ENCODE measurements at regions not wholly inside any gene's neighbourhood (a gene's known extent, or its start where the extent isn't known, plus 50 kb on each side); places are given as distances from the start of the nearest gene placed in this dataset.
A peak's percentile ranks its signal among the peaks of the same experiment; 100 is the strongest.

DNA sequence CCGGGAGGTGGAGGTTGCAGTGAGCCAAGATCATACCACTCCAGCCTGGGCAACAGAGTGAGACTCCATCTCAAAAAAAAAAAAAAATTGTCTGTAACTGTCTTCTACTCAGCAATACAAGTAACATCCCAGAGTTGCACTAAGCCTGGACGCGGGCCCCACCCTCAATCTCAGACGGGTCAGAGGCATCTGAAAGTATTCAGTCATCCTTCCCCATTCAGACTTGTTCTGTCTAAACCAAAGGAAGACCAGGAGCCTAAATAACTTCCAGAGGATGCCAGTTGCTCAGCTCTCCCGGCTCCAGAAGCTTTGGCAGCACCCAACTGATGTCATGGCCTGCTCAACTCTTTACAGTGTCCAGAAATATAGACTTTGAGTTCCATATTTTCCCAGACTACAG lies 218.6 kb downstream of the AUH start:
- Mint-ChIP-seq H3K4me1 (ENCODE audit: insufficient read depth, unreplicated experiment) (peaks cover 31% of the 10 kb centered on the region), H3K27me3 (ENCODE audit: insufficient read depth, unreplicated experiment) (no peaks in the 10 kb centered on the region), H3K36me3 (ENCODE audit: insufficient read depth, unreplicated experiment) (no peaks in the 10 kb centered on the region), H3K27ac (ENCODE audit: low read depth, unreplicated experiment) (peak overlapping the region; percentile 46), H3K9me3 (ENCODE audit: unreplicated experiment) (no peaks in the 10 kb centered on the region), H3K4me3 (ENCODE audit: unreplicated experiment) (no peak overlapping the region)
- ChIA-PET CTCF (no interaction called here), POLR2A (no interaction called here)
- TF ChIP-seq, protein P1, sequence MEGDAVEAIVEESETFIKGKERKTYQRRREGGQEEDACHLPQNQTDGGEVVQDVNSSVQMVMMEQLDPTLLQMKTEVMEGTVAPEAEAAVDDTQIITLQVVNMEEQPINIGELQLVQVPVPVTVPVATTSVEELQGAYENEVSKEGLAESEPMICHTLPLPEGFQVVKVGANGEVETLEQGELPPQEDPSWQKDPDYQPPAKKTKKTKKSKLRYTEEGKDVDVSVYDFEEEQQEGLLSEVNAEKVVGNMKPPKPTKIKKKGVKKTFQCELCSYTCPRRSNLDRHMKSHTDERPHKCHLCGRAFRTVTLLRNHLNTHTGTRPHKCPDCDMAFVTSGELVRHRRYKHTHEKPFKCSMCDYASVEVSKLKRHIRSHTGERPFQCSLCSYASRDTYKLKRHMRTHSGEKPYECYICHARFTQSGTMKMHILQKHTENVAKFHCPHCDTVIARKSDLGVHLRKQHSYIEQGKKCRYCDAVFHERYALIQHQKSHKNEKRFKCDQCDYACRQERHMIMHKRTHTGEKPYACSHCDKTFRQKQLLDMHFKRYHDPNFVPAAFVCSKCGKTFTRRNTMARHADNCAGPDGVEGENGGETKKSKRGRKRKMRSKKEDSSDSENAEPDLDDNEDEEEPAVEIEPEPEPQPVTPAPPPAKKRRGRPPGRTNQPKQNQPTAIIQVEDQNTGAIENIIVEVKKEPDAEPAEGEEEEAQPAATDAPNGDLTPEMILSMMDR (IDR thresholded peaks at IDR 0.05; ENCODE audit: unreplicated experiment), result no peak
- intact Hi-C loops (cut with micrococcal nuclease), result no loop called here
- no TSS peak for BruUV-seq (replicated peaks)
- DNase-seq (ENCODE audit: unreplicated experiment), result no peak

DNA sequence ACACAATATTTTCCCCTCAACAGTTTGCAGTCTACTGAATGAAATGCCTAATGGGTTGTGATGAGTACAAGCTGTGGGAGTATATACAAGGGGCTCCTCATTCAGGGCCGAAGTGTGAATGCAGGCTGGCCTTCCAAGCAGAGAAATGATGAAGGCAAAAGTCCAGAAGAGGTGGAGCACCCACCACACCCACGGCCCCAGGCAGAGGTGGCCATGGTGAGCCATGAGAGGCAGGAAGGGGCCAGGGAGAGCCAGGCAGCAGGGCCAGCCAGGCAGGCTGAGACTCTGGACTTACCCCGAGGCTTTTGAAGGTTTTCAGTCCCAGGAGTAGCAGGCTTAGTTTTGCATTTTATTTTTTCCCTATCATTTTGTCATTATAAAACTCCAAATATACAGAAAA lies 218.1 kb downstream of the AUH start:
- ChIA-PET POLR2A (no interaction called here), CTCF (no interaction called here)
- no peak overlapping the region for H3K4me3 Mint-ChIP-seq (ENCODE audit: unreplicated experiment)
- TF ChIP-seq, protein P1 (IDR thresholded peaks at IDR 0.05; ENCODE audit: unreplicated experiment), result no peak
- no peaks in the 10 kb centered on the region for H3K36me3 Mint-ChIP-seq (ENCODE audit: insufficient read depth, unreplicated experiment)
- H3K9me3 Mint-ChIP-seq (ENCODE audit: unreplicated experiment), result no peaks in the 10 kb centered on the region
- H3K27ac Mint-ChIP-seq (ENCODE audit: low read depth, unreplicated experiment), result peak overlapping the region; percentile 46
- intact Hi-C loops (cut with micrococcal nuclease), result no loop called here
- H3K4me1 Mint-ChIP-seq (ENCODE audit: insufficient read depth, unreplicated experiment), result peaks cover 33% of the 10 kb centered on the region
- no TSS peak for BruUV-seq (replicated peaks)
- H3K27me3 Mint-ChIP-seq (ENCODE audit: insufficient read depth, unreplicated experiment), result no peaks in the 10 kb centered on the region
- peak; percentile 35 for DNase-seq (ENCODE audit: unreplicated experiment)

DNA sequence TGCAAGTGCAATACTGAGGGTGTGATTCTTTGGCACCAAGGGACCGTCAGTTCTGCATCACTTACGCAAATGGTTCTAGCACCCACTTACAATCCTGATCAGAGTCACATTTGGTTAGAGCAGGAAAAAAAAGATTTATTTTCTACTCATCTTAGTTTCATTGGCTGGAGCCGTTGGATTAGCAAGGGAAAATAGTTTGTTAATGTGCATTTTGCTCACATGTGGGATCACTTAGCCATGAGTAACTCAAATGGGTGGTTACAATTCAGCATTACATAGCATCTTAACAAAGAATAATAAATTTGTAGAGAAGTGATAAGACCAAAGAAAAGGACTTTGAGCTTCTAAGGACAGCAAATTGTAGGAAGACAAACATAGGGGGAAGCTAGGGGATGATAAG lies 216.9 kb downstream of the AUH start:
- no peaks in the 10 kb centered on the region for H3K36me3 Mint-ChIP-seq (ENCODE audit: insufficient read depth, unreplicated experiment)
- no peaks in the 10 kb centered on the region for H3K27me3 Mint-ChIP-seq (ENCODE audit: insufficient read depth, unreplicated experiment)
- TF ChIP-seq, protein P1 (IDR thresholded peaks at IDR 0.05; ENCODE audit: unreplicated experiment), result no peak
- ChIA-PET CTCF (no interaction called here), POLR2A (interaction anchor here (1.4 kb wide), 1 partner anchor 14 kb away, joined by 4 read pairs; no protein-coding TSS in a partner anchor)
- intact Hi-C loops (cut with micrococcal nuclease), result no loop called here
- BruUV-seq (replicated peaks), result no TSS peak
- H3K4me3 Mint-ChIP-seq (ENCODE audit: unreplicated experiment), result no peak overlapping the region
- H3K9me3 Mint-ChIP-seq (ENCODE audit: unreplicated experiment), result no peaks in the 10 kb centered on the region
- H3K27ac Mint-ChIP-seq (ENCODE audit: low read depth, unreplicated experiment), result no peak overlapping the region
- H3K4me1 Mint-ChIP-seq (ENCODE audit: insufficient read depth, unreplicated experiment), result peaks cover 31% of the 10 kb centered on the region
- no peak for DNase-seq (ENCODE audit: unreplicated experiment)

DNA sequence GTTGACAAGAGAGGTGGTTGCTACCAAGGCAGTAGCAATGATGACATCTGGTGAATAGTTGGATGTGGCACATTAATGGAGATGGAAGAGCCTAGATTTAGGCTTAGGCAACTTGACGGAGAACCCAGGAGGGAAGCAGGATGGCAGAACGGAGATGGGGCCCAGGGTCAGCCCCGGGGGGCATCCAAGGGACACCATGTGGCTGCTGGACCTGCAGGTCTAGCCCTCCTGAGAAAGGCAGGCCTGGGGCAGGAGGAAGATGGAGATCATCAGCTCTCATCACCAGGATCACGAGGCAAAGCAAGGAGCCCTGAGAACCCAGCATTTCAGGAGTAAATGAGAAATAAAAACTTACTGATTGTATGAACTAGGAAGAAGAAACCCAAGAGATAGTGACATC lies 216.2 kb downstream of the AUH start:
- no peak for DNase-seq (ENCODE audit: unreplicated experiment)
- no peaks in the 10 kb centered on the region for H3K36me3 Mint-ChIP-seq (ENCODE audit: insufficient read depth, unreplicated experiment)
- ChIA-PET CTCF (no interaction called here), POLR2A (interaction anchor here (0.7 to 1.4 kb wide), 2 partner anchors 14 to 582 kb away, joined by 4 read pairs; no protein-coding TSS in a partner anchor)
- no peak overlapping the region for H3K4me3 Mint-ChIP-seq (ENCODE audit: unreplicated experiment)
- BruUV-seq (replicated peaks), result no TSS peak
- H3K27ac Mint-ChIP-seq (ENCODE audit: low read depth, unreplicated experiment), result no peak overlapping the region
- TF ChIP-seq, protein P1 (IDR thresholded peaks at IDR 0.05; ENCODE audit: unreplicated experiment), result no peak
- intact Hi-C loops (cut with micrococcal nuclease), result no loop called here
- H3K4me1 Mint-ChIP-seq (ENCODE audit: insufficient read depth, unreplicated experiment), result peaks cover 34% of the 10 kb centered on the region
- no peaks in the 10 kb centered on the region for H3K27me3 Mint-ChIP-seq (ENCODE audit: insufficient read depth, unreplicated experiment)
- H3K9me3 Mint-ChIP-seq (ENCODE audit: unreplicated experiment), result no peaks in the 10 kb centered on the region

Data from MCF 10A (cell line).